ENCODE measurements at regions not wholly inside any gene's neighbourhood (a gene's known extent, or its start where the extent isn't known, plus 50 kb on each side); places are given as distances from the start of the nearest gene placed in this dataset.

DNA sequence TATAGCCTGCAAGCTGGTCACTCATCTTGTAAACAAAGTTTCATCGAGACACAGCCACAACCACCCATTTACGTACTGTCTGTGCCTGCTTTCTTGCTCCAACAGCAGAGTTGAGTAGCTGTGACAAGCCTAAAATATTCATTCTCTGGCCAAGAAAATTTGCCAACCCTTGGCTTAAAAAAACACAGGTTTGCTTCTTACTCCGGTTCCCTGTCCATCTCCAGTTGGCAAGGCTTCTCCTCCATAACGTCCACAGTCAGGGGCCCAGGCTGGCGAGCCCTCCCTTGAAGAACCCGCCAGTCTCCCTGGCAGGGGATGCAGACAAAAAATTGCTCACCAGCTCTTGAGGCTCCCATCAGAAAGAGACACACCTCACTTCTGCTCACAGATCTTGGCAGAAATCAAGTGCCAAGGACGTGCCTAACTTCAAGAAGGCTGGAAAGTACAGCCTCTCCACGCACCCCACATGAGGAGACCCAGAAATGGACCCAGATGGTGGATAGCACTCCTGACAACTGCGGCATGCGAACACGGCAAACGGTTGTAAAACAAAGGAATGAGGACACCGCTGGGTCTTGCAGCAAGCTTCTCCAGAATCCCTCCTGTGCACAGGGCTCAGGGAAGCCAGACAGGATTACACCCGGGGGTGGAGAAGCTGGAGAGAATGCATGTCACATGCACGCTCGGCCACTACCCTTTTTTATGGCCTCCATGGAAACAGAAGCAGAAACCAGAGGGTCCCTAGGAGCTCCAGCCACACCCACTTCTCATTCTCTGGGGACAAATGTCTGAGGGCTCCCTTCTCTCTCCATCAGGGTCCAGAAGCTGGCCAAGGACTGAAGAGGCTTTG, 59.8 kb upstream of the SIRPA start:
- TF ChIP-seq, protein P1, sequence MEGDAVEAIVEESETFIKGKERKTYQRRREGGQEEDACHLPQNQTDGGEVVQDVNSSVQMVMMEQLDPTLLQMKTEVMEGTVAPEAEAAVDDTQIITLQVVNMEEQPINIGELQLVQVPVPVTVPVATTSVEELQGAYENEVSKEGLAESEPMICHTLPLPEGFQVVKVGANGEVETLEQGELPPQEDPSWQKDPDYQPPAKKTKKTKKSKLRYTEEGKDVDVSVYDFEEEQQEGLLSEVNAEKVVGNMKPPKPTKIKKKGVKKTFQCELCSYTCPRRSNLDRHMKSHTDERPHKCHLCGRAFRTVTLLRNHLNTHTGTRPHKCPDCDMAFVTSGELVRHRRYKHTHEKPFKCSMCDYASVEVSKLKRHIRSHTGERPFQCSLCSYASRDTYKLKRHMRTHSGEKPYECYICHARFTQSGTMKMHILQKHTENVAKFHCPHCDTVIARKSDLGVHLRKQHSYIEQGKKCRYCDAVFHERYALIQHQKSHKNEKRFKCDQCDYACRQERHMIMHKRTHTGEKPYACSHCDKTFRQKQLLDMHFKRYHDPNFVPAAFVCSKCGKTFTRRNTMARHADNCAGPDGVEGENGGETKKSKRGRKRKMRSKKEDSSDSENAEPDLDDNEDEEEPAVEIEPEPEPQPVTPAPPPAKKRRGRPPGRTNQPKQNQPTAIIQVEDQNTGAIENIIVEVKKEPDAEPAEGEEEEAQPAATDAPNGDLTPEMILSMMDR (IDR thresholded peaks at IDR 0.05): no peak
- TF ChIP-seq POLR2A (IDR thresholded peaks at IDR 0.05): no peak
